HG02981 (cell line): ENCODE measurements at regions not wholly inside any gene's neighbourhood (a gene's known extent, or its start where the extent isn't known, plus 50 kb on each side); places are given as distances from the start of the nearest gene placed in this dataset.

ENCODE experiments used
- ATAC-seq: cut with Tn5 transposase; IDR thresholded peaks from one replicate; pipeline ENCODE4 v1.9.1; 2021; ENCODE audit warnings: mild to moderate bottlenecking, moderate library complexity; ENCODE audit not compliant: unreplicated experiment

DNA sequence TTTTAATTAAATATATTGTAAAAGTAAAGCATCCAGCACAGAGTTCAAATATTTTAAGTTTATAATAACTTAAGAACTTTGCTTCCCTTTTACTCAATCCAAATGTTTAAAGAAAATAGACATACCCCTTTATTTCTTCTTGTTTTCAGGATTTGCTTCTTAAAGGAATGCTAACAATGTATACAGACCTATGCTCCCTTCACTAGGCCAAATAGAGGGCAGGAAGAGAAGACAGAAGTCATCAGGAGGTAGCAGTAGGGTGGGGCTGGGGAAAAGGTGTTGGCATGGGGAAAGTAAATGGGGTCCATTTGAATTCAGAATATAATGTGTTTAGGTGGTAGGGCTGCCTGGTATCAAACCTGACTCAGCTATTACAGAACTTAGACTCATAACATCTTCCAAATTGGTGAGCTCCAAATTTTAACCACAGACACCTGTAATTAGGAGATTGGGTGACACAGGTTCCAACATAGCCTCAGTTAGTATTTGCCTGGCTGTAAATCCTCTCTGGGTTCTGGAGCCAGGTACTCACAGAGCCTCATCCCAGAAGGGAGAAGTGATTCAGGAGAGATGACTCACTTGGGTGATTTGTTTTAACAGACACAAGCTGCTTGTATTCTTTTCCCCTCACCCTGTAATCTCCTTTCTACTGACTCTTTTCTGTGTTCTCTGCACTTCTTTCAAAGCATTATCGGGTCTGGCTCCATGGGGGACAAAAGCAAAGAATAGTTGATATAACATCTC is 60.1 kb upstream of the DUSP10 start:
- ATAC-seq, result no peak

DNA sequence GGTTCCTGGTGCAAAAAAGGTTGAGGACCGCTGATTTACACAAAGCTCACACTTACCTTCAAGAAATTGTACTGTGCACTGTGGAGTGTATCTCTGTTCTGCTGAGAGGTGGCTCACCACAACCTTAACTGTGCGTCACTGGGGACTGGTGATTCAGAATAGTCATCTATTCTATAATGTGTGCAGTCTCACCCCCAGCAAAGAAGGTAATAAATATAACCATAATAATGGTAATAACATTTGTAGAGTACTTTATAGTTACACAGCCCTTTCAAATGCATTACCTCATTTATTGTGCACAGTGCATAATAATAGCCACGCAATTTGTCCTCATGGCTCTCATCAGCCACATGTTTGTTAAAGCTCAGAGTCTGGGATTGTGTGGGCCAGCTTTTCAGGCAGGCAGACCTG is 59.4 kb upstream of the DUSP10 start:
- peak; percentile 51 for ATAC-seq

DNA sequence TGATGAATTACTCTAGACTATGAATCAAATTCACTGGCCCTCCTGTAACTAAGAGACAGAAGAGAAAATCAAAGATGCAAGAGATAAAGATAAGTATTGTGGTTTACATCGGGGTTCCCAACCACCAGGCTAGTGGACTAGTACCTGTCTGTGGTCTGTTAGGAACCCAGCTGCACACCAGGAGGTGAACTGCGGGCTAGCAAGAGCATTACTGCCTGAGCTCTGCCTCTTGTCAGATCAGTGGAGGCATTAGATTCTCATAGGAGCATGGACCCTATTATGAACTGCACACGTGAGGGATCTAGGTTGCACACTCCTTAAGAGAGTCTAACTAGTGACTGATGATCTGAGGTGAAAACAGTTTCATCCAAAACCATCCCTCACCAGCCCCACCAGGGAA is 58.9 kb upstream of the DUSP10 start:
- ATAC-seq, result peak; percentile 50

DNA sequence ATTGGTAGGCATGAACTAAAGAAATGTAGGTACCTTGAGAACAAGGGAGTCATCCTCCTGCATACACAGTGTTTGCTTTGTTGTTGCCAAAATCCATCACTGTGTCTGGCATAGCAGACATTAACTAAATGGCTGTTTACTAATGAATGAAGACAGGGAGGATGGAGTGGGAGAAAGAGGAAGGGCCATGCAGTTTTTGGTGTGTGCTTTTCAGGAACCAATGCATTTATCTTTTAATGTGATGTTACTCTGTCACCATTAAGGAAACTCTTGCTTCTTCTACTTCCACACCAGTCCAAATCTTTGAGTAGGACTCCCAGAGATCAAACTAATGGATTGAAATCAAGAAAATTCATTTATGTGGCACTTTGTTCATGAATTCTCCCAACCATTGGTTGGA is 55.6 kb upstream of the DUSP10 start:
- ATAC-seq, result no peak

DNA sequence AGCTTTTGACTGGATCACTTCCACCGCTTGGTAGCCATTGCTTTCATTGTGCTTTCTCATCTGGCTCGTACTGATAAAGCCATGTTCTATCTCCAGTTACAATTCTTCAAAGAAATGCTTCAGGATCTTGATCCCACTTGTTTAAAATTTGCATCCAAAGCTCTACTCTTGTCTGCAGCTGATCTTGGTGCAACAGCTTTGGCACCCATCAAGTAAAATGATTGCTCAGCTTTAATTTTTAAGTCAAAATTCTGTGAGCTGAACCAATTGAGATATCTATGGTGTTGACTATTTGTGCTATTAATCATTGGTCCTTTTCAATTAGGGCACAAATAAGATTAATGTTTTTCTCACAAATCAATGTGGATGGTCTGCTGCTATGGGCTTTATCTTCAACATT is 54.8 kb upstream of the DUSP10 start:
- ATAC-seq, result no peak

DNA sequence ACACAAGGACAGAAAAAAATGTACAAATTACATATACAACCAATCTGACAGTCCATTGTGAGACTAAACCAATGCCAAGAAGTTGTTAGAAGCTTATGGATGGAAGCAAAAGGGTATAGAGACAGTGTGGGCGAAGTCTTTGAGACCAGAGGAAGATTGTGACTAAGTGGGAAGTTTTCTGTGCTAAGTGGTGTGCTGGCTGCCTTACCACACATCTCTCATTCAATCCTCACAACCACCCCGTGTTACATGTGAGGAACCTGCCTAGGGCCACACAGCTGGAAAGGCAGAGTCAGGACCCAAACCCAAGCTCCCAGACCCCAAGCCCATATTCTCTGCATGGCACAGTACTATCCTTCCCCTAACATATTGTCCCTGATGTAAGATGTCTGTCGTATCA is 53.5 kb upstream of the DUSP10 start:
- ATAC-seq, result no peak

DNA sequence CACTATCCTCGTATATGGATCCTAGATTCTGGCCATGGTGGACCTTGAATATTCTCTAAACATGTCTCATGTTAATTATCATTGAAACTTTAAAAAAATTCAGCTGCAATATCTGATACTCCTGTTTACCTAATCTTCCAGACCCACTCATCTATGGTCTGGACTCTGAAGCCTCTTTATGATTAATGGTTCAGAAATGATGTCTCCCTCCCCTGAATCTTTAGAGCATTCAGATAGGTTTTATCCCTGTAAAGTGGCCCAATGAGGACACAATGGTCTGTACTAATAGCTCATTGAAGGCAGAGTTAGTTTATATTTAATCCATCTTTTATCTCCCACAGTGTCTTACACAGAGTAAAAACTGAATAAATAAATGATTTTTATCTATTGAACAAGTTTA is 53.0 kb upstream of the DUSP10 start:
- no peak for ATAC-seq

DNA sequence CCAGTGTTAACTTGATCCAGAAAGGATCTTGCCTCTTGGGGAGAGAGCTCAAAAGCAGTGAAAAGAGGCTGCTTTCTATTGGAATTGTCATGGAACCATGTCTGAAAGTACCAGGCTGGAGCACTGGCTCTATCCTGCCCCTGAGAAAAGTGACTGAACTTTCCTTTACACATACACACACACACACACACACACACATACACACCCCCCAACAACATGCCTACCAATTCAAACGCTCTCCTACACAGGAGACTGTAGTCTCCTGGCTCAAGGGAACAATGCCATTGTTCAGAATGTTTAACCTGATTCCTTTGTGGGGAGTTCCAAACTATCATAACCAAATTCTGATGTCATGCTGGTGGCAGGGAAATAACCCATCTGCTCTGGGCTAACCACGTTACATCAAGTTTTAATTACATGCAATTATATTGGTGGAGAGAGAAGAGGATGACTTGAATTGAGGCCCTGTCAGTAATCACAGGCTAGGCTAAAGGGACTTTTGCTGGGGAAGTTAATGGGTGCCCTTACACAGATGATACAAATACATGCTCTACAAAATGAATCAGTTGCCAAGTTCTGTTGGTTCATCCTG is 52.3 kb upstream of the DUSP10 start:
- ATAC-seq, result peak; percentile 63

DNA sequence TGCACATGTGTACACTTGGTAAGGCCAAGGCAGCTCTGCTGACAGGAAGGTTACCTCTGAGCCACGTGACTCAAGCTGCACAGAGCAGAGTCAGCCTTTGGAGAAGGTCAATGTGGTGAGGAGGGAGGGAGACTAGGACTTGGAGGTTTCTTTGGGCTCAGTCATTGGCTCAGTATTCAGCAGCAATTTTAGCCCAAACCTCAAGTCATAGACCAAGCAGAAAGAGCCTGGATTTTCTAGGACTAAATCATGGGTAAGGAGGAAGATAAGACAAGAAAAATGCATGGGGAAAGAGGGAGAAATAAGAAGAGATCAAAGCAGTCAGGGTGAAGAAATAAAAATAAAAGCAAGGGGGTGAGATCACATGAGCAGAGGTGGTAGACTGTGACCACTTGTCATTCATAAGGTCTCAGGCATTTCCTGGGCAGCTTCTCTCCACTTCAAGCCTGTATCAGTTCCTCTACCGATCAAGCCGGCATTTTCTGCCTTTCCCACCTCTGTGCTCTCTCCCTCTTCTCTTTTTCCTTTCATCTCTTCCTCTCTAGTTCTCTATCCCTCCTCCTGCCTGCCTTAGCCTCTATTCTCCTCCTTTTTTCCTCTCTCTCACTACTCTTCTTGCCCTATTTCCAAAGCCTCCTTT is 51.7 kb upstream of the DUSP10 start:
- peak; percentile 82 for ATAC-seq

DNA sequence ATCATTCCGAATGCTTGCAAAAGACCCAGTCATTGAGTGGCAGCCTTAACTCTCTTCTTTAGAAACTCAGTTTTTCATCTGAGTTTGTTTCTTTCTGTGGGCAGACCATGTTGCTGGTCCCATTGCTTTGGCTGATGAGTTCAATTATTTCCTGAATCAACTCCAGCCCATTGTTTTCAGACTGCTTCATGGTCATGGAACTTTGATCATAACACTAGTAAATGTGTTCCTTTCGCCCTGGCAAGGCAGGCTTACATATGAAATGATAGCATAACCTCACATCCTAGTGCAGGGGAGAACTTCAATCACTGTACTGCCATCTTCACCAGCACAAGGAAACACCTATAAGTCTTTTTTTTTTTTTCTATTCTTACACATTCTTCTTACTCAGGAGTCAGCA is 50.0 kb upstream of the DUSP10 start:
- ATAC-seq, result no peak
